Left renal cortex interstitium (tissue), 4 donors: ENCODE measurements at regions not wholly inside any gene's neighbourhood (a gene's known extent, or its start where the extent isn't known, plus 50 kb on each side); places are given as distances from the start of the nearest gene placed in this dataset.
"Not testable (repeated sequence)": the region's sequence is repeated elsewhere in the genome, so short reads cannot be mapped to it uniquely, and the experiment has no call there.

Experiments
- DNase-seq, 4 donors: peaks; one replicate each; pipeline ENCODE4 v3.0.0-alpha.2; 2013; ENCODE audit warnings: low read depth in 4 of 4, low spot score in 2 of 4, missing footprints in 1 of 4

DNA sequence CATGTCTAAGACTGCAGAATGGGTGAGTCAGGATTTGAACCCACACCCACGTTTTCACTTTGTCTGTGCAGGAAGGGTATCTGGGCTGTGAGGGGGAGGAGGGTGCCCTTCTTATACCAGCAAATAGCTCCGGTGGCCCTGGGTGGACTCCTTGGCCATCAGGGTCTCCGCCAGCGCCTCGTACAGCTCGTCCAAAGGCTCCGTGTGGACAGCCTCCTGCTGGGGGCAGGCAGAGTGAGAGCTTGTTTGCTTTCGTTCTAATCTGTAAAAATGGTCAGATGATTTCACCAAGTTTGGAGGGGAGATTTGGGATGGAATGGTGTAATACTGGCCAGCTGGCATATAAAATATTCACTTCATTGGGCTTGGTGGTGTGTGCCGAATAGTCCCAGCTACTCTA is 111.7 kb upstream of the CCZ1B start:
- not testable (repeated sequence) for DNase-seq

DNA sequence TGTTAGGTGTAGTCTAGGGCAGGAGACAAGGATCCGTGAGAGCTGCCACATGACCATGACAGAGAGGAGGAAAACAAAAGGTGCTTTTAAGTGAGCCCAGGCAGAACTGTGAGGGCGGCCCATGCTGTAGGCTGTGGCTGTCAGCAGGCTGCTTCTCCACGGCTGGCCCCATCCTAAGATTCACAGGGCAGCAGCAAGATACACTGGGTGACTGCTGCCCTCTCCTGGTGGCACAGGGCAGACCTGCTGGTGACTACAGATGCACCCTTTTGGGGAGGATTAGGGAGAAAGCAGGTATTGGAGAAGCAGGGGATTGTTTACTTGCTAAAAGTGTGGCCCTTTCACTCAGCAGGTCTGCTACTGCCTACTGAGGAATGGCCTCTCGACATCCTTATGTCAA is 112.2 kb upstream of the CCZ1B start:
- DNase-seq, result not testable (repeated sequence)

DNA sequence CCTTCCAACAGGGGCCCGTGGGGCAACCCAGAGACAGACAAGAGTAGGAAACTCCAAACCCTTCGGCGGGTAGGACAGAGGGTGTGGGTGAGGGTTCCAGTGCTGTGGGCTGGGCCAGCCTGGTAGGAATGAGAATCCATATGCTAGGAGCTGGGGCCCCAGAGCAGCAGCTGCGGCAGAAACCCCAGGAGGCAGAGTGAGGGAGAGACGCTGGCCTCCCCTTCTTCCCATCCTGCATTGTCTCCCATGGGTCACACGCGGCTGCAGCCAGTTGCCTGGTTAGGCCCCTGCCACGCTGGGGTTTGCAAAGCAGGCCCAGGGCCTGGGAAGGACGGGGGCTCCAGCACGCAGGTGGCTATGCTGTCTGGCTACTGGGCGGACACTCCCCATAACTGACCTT is 113.1 kb upstream of the CCZ1B start:
- not testable (repeated sequence) for DNase-seq

DNA sequence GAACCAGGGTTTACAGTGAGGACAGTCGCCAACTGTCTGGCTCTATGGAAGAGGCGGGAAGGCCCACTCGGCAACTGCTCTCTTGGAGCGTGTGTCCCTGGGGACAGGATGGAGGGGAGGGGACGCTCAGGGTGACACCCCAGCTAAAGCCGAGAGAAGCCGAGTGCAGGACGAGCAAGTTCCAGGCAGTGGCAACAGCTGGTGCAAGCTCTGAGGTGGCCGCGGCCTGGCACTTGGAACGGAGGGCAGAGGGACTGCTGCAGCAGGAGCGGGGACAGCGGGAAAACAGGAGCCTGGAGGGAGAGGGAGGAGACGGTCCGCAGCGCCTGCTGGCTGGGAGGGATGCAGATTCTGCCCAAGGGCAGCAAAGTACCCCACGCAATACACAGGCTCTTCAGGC is 113.8 kb upstream of the CCZ1B start:
- not testable (repeated sequence) for DNase-seq

DNA sequence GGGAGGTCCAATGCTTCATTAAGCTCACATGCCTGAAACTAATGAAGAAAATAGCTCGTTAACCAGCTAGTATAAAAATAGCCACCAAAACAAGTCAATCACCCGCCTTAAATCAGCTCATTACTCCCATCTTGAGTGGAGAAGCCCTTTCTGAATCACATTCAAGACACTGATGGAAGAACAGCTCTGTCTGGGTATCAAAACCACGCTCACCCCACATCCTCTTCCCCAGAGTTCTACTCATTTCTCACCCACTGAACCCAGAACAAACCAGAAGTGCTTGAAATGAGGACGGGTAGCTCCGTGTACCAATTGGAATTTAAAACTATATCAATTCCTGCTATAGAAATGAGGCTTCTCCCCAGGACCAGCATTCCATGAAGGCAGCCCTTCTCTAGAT is 120.8 kb upstream of the CCZ1B start:
- not testable (repeated sequence) for DNase-seq

DNA sequence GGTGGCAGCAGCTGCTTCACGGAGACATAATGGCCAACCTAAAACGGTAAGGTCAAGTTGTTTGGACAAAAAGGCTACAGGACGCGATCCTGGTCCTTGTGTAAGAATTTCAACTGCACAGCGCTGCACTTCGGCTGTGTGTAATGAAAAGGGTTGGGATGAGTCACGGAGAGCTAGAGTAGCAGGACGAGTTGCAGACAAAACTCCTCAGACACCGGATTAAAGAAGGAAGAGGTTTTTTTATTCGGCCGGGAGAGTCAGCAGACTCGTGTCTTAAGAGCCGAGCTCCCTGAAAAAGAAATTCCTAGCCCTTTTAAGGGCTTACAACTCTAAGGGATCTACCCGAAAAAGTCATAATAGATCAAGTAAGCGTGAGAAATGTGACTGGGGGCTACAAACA is 124.2 kb upstream of the CCZ1B start:
- not testable (repeated sequence) for DNase-seq

DNA sequence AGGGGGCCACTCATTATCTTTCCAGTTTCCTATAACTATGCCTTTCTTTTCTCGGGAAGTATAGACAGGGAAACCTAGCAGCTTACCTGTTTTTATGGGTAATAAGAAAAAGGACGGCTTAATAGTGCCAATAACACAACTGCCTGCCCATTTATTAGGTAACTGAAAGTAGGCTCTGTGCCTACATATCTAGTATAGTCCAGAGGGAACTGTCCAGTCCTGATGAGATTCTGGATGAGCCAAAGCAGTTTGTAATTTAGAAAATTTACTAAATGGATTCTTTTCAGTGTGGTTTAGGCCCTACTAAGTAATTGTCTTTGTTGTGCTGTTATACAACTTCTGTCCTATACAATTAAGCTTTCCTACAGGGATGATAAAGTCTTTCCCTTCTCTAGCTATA is 125.5 kb upstream of the CCZ1B start:
- not testable (repeated sequence) for DNase-seq

DNA sequence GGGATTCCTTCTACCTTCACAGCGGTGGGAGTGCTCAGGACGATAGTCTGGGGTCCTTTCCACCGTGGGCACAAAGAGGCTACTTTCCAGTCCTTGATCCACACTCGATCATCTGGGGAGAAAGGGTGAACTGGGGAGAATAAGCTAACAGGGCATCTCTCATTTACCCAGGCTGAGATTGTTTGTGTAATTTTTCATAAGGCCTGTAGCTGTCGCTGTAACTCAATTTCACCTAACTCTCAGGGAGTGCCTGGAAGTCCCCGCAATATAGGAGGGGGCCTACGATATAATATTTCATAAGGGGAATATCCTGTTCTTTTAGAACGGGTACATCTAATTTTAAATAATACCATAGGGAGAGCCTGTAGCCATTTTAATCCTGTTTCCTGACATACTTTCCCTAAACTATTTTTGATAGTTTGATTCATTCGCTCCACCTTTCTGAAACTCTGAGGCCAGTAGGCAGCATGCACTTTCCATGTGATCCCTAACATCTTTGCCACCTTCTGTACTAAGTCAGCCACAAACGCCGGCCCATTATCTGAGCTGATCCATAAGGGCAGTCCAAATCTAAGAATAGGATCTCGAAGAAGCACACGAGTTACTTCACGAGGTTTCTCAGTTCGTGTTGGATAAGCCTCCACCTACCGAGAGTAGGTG is 127.2 kb upstream of the CCZ1B start:
- DNase-seq, result not testable (repeated sequence)

DNA sequence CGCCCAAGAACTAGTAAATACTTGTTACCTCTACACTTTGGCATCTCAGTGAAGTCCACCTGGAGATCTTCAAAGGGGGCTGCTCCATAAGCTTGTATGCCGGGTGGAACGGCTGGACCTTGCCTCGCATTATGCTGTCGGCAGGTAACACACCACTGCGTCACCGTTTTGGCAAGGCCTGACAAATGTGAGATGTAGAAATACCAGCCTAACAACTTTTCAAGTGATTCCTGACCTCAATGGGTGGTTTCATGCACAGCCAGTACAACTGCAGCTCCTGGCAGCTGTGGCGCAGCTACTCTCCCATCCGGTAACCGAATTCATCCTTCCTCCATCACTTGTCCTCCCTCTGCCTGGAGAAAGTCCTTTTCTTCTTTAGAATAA is 127.7 kb upstream of the CCZ1B start:
- DNase-seq, result not testable (repeated sequence)

DNA sequence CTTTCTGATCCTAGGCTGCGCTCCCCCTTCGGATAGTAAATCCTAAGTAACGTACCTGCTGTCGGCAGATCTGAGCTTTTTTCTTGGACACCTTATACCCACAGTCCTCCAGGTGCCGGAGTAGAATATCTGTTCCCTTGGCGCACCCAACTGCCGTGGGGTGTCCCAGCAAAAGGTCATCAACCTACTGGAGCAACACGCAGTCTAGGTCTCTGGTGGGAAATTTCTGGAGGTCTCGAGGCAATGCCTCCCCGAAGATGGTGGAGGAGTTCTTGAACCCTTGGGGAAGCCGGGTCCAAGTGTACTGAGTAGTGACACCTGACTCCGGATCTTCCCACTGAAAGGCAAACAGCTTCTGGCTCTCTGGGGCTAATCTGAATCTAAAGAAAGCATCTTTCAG is 129.3 kb upstream of the CCZ1B start:
- not testable (repeated sequence) for DNase-seq

DNA sequence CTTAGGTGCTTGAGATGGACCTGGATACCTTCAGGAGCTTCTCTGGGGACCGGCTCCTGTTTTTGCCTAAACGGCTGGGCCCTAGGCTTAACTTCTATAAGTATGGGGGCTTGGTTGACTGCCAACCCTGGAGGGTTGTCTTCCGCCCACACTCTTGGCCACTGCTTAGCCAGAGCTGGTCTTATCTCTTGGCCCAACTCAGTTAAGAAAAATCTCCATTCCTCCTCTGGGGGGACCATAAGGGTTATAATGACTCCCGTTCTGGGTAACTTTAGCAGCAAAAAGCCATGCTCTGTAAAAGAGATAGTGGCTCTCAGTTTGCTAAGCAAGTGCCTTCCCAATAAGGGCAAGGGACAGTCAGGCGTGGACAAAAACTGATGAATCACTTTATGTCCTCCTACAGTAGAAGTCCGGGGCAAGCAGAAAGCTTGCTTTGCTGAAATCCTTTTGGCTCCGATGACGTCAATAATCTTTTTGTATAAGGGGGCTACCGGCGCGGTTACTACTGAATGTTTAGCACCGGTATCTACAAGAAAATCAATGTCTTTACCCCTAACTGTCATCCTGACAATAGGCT is 130.0 kb upstream of the CCZ1B start:
- not testable (repeated sequence) for DNase-seq

DNA sequence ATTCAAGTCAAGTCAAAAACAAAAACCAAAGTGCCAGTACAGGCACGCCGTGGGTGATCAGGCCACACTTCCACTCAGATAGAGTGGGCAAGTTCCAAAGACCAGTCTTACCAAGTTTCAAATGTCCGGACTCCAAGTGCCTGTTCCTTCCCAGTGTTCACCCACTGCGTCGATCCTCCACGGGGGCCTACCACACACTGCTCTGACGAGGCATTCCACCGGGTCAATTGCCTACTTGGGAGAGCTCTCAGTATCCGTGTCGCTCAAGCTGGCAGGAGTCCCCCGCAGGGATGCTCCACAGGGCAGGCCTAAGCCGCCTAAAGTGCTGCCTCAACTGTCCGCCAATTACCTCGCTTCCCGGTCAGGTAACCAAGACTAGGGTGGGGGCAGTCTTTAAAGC is 132.3 kb upstream of the CCZ1B start:
- not testable (repeated sequence) for DNase-seq

DNA sequence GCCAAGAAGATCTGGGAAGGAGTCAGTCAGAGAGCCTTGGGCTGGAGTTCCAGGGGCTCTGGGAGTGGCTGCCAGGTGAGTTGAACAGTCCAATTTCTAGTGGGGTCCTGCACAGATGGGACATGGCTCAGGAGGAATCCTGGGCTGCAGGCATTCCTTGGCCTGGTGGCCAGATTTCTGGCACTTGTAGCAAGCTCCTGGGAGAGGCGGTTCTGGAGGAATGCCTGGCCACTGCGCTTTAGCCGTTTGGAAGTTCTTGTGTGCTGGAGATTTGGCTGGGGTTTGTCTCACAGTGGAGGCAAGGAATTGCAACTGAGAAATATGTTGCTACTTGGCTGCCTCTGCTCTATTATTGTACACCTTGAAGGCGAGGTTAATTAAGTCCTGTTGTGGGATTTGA is 133.9 kb upstream of the CCZ1B start:
- DNase-seq, result not testable (repeated sequence)

DNA sequence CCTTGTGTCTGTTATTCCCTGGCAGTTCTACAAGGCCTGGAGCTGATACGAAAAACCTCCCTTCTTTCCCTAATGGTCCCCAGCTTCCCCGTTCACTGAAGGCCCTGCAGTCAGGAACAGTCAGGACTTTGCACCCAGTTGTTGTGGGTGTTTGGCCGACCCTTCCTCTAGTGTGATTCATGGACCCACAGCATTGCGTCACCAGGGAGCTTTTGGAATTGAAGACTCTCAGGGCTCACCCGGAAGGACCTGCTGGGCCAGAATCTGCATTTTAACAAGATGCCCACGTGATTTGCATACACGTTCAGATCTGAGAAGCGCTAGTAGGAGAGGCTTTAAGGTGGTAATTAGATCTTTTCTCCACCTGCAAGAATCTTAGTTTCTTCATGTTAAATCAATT is 136.8 kb upstream of the CCZ1B start:
- DNase-seq, result not testable (repeated sequence)

DNA sequence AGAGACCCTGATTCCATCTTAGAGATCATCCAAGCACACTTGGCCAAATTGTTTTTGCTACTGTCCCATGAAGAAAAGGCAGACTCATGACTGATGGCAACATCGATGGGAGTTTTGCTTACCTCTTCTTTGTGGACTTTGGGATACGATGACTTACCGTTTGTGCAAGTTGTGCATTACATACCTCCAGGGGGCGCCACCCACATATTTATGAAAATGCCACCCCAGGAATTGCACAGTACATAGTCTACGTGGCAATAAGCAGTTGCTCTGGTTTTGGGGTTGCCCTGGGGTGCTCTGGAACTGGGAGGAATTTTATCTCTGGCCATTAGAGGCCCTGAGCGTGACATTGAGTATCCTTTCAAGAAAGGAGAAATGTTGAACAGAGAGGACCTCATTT is 139.0 kb upstream of the CCZ1B start:
- DNase-seq, result not testable (repeated sequence)

DNA sequence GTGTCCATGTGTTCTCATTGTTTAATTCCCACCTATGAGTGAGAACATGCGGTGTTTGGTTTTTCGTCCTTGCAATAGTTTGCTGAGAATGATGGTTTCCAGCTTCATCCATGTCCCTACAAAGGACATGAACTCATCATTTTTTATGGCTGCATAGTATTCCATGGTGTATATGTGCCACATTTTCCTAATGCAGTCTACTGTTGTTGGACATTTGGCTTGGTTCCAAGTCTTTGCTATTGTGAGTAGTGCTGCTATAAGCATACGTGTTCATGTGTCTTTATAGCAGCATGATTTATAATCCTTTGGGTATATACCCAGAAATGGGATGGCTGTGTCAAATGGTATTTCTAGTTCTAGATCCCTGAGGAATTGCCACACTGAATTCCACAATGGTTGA is 144.1 kb upstream of the CCZ1B start:
- not testable (repeated sequence) for DNase-seq

DNA sequence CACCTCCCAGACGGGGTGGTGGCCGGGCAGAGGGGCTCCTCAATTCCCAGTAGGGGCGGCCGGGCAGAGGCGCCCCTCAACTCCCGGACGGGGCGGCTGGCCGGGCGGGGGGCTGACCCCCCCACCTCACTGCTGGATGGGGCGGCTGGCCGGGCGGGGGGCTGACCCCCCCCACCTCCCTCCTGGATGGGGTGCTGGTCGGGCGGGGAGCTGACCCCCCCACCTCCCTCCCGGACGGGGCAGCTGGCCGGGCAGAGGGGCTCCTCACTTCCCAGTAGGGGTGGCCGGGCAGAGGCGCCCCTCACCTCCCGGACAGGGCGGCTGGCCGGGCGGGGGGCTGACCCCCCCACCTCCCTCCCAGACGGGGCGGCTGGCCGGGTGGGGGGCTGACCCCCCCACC is 148.8 kb upstream of the CCZ1B start:
- DNase-seq, result not testable (repeated sequence)

DNA sequence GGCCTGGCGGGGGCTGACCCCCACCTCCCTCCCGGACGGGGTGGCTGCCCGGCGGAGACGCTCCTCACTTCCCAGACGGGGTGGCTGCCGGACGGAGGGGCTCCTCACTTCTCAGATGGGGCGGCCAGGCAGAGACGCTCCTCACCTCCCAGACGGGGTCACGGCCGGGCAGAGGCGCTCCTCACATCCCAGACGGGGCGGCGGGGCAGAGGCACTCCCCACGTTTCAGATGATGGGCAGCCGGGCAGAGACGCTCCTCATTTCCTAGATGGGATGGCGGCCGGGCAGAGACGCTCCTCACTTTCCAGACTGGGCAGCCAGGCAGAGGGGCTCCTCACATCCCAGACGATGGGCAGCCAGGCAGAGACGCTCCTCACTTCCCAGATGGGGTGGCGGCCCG is 149.3 kb upstream of the CCZ1B start:
- not testable (repeated sequence) for DNase-seq

DNA sequence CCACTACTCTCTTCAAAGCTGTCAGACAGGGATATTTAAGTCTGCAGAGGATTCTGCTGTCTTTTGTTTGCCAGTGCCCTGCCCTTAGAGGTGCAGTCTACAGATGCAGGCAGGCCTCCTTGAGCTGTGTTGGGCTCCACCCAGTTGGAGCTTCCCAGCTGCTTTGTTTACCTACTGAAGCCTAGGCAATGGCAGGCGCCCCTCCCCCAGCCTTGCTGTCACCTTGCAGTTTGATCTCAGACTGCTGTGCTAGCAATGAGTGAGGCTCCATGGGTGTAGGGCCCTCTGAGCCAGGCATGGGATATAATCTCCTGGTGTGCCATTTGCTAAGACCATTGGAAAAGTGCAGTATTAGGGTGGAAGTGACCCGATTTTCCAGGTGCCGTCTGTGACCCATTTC is 151.3 kb upstream of the CCZ1B start:
- DNase-seq, result not testable (repeated sequence)

DNA sequence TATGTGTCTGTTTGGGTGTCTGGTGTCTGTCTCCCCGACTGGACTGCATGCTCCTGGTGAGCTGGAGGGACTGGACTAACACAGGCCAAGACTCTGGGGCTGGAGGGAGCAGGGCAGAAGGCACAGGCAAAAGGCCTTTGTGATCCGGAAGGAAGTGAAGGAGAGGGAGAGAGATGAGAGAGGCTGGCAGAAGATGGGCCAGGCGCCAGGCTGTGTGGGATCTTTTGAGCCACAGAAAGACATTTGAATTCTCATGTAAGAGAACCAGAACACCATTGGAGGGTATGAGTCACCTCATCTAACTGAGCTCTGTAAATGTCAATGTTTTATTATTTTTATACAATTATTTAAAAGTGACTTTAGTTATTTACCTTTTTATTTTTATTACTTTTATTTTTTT is 152.3 kb upstream of the CCZ1B start:
- not testable (repeated sequence) for DNase-seq

DNA sequence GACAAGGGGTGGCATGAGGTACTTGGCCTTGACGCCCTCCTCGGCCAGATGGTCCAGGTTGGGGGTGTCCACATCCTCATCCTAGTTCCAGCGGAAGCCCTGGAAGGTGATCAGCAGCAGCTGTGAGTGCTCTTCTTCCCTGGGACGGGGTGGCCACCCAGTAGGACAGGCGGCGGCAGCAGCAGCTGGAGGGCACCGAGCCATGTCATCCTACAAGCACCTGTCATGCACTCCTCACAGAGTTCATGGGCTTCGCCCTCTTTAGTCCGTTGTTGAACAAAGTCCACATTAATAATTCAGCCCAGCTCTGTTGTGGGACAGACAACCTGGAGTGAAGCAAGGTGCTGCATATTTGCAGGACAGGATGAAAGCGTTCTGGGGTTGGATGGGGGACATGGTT is 153.4 kb upstream of the CCZ1B start:
- not testable (repeated sequence) for DNase-seq

DNA sequence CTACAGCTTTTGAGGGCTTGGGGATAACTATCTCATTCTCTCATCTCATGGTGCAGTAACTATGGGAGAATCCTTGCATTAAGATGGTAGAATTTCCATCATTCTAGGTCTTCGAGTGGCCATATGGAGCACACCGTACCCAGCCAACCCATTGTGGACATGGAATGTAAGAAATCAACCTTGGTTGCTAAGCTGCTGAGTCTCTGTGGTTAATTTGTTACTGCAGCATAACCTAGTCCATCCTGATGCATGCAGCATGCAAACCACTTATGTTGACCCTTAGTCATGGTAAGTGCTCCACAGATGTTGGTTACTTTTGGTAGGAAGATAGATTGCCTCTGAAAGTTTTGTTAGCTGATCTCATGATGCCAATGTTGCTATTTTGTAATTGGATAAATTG is 156.3 kb upstream of the CCZ1B start:
- DNase-seq, result not testable (repeated sequence)

DNA sequence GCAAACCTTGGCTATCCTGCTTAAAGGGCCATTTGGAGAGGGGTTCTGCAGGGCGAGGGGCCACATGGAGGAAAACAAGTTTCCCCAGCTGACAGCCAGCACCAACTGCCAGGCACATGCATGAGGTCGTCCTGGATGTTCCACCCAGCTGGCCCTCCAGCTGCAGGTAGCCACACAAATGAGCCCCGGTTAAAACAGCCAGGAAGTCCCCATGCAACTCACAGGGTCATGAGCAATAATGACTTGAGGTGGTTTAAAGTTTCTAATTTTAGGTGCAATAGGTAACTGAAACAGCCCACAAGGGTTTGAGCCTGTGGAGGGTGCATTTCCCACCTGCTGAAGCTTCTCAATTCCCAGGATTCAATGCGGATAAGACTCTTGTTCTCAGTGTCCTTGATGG is 160.8 kb upstream of the CCZ1B start:
- DNase-seq, result not testable (repeated sequence)
